Kidney (tissue), 13 donors: ENCODE measurements at regions not wholly inside any gene's neighbourhood (a gene's known extent, or its start where the extent isn't known, plus 50 kb on each side); places are given as distances from the start of the nearest gene placed in this dataset.

ENCODE experiments used
- DNase-seq, 5 donors: peaks; one replicate each; pipeline ENCODE4 v3.0.0-alpha.2; 2013 to 2020
- FAIRE-seq: peaks from 2 replicates; lab custom pipeline; 2012; peaks lifted over from hg19 to GRCh38; lab: Jason Lieb, UNC
- H3K27ac ChIP-seq, 2 donors: one replicate each; pipeline ENCODE4 v1.7.0; 2013; ENCODE audit warnings: low read depth in 2 of 2, low read length in 2 of 2, inconsistent platforms in 1 of 2
- H3K27me3 ChIP-seq: one replicate; pipeline ENCODE4 v1.7.1; 2013; ENCODE audit warnings: low read length, inconsistent platforms; ENCODE audit not compliant: control insufficient read depth, insufficient read depth
- H3K36me3 ChIP-seq, 3 donors: one replicate each; pipeline versions ENCODE4 v1.7.0 to v1.7.1; 2013; ENCODE audit warnings: low read length in 3 of 3, control low read depth in 1 of 3, inconsistent platforms in 1 of 3; ENCODE audit not compliant: insufficient read depth in 3 of 3, control insufficient read depth in 2 of 3
- H3K4me1 ChIP-seq, 3 donors: one replicate each; pipeline versions ENCODE4 v1.7.0 to v1.7.1; 2013; ENCODE audit warnings: low read length in 3 of 3, inconsistent platforms in 1 of 3, low read depth in 1 of 3; ENCODE audit not compliant: control insufficient read depth in 2 of 3, insufficient read depth in 2 of 3
- H3K4me3 ChIP-seq, 3 donors: one replicate each; pipeline versions ENCODE4 v1.7.0 to v1.8.1; 2013; ENCODE audit warnings: low read length in 3 of 3, control low read depth in 1 of 3, inconsistent platforms in 1 of 3
- H3K9ac ChIP-seq, 3 donors: one replicate each; pipeline versions ENCODE4 v1.7.0 to v1.7.1; 2013; ENCODE audit warnings: low read length in 3 of 3, control low read depth in 1 of 3, inconsistent platforms in 1 of 3
- H3K9me3 ChIP-seq, 3 donors: one replicate each; pipeline versions ENCODE4 v1.7.0 to v1.7.1; 2013; ENCODE audit warnings: low read length in 3 of 3, control low read depth in 1 of 3, inconsistent platforms in 1 of 3; ENCODE audit not compliant: control insufficient read depth in 2 of 3, insufficient read depth in 1 of 3
- intact Hi-C: fragments of 100-400 bp; cut with DNase I; formaldehyde crosslinking; loops from one replicate; pipeline ENCODE4 v1.11.1; 2022
- TF ChIP-seq, protein P1 (sequence below): IDR thresholded peaks from 3 replicates; pipeline ENCODE4 v1.5.1; 2012; ENCODE audit warnings: mild to moderate bottlenecking, moderate library complexity, borderline replicate concordance; ENCODE audit not compliant: insufficient read depth; ENCODE audit errors: extremely low read depth
- donor health status: control.
- donor health status: control.
- donor health status: control.
- donor health status: control.
- donor health status: control.
- donor health status: DM: yes; HTN: yes; CAD: no.
- donor health status: Normal renal cell carcinoma (clear cell type).

DNA sequence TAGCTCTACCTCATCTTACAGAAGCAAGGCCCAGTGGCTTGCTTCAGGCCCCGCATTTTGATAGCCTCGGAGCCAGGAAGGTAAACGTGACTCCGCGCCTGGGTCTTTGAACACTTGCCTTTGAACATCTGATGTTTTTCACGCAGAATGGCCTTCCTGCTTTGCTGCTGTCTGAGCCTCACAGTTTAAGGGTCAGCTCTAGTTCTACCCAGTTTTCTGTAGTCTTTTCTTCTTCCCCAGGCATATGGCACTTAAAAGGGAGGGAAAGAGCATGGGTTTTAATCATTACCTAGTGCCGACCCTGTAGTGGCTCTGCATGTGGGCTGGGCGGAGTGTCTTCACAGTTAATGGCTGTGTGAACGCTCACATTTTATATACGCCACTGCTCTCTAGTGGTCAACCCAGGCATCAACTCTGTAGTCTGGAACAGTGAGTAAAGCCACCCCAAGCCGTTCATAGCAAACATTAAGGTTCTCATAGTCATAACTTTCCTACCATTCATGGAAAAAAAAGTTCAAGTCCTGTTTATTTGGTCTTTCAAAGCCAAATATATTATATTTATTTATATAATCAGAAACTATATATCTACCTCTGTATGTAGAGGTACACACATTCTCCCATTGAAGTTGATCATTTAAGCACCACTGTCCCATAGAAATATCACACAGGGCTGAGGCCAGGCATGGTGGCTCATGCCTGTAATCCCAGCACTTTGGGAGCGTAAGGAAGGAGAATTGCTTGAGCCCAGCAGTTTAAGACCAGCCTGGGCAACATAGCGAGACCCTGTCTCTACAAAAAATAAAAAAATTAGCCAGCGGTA lies 78.1 kb downstream of the IER5 start:
- H3K9ac ChIP-seq = no peak overlapping the region
- no peaks in the 10 kb centered on the region for H3K27me3 ChIP-seq
- H3K4me1 ChIP-seq = peaks cover 0 to 2% (median 0%) of the 10 kb centered on the region in 3 donors
- DNase-seq = peak in 4 of 5 donors; percentile 77 to 93 (median 86)
- no peak overlapping the region for H3K27ac ChIP-seq
- H3K36me3 ChIP-seq = no peaks in the 10 kb centered on the region
- intact Hi-C loops = loop anchor here (10.0 kb wide), 1 partner anchor 282 kb away; no protein-coding TSS in a partner anchor
- TF ChIP-seq, protein P1, sequence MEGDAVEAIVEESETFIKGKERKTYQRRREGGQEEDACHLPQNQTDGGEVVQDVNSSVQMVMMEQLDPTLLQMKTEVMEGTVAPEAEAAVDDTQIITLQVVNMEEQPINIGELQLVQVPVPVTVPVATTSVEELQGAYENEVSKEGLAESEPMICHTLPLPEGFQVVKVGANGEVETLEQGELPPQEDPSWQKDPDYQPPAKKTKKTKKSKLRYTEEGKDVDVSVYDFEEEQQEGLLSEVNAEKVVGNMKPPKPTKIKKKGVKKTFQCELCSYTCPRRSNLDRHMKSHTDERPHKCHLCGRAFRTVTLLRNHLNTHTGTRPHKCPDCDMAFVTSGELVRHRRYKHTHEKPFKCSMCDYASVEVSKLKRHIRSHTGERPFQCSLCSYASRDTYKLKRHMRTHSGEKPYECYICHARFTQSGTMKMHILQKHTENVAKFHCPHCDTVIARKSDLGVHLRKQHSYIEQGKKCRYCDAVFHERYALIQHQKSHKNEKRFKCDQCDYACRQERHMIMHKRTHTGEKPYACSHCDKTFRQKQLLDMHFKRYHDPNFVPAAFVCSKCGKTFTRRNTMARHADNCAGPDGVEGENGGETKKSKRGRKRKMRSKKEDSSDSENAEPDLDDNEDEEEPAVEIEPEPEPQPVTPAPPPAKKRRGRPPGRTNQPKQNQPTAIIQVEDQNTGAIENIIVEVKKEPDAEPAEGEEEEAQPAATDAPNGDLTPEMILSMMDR = peak; percentile 84
- H3K9me3 ChIP-seq = peaks cover 0 to 9% (median 1%) of the 10 kb centered on the region in 3 donors
- peak; percentile 90 for FAIRE-seq
- peak overlapping the region in 1 of 3 donors; percentile 13 for H3K4me3 ChIP-seq

DNA sequence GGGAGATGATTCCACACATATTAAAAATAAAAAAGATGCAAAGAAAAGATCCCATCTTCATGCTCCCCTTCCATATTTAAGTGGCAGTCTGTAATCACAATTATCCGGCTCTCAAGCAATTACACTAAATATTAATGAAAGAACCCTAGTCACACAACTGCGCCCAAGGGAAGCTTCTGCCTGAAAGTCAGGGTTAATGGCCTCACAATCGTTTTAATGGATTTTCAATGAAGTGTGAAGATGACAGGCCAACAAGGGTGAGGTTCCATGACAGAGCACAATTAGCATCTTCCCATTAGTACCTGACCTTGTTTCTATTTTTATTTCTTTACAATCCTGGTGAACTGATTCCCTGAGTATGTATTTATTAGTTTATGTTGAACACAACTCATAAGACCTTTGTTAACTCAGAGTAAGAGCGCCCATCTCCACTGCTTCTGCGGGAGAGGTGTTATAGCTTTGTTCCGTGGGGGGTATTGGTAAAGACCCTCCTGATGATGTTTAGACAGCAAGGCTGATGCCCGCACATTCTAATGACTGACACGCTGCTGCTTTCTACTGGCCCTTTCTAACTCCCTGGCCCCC lies 80.9 kb downstream of the IER5 start:
- Histone ChIP-seq H3K4me1 (peaks cover 0 to 2% (median 0%) of the 10 kb centered on the region in 3 donors), H3K27ac (no peak overlapping the region), H3K36me3 (no peaks in the 10 kb centered on the region), H3K4me3 (no peak overlapping the region), H3K9me3 (peaks cover 0 to 5% (median 0%) of the 10 kb centered on the region in 3 donors), H3K9ac (no peak overlapping the region), H3K27me3 (no peaks in the 10 kb centered on the region)
- intact Hi-C loops = loop anchor here (10.0 kb wide), 1 partner anchor 285 kb away; no protein-coding TSS in a partner anchor
- TF ChIP-seq, protein P1 = no peak
- FAIRE-seq (no peak), DNase-seq (no peak)

DNA sequence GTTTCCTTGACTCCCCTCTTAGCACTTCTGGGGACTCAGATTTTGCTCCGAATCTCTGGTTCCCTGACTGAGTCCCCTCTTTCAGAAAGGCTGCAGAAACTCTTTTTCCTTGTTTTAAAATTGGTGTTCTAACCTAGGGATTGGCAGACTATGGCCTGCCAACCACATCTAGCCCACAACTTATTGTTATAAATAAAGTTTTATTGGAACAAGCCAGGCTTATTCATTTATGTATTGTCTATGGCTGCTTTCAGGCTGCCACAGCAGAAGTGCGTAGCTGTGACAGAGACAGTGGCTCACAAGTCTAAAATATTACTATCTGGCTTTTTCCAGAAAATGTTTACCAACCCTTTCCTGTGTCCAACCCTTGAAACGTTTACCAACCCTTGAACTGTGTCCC lies 81.7 kb downstream of the IER5 start:
- Histone ChIP-seq H3K4me1 (peaks cover 0 to 2% (median 0%) of the 10 kb centered on the region in 3 donors), H3K9ac (no peak overlapping the region), H3K9me3 (peaks cover 0 to 5% (median 0%) of the 10 kb centered on the region in 3 donors), H3K27me3 (no peaks in the 10 kb centered on the region), H3K36me3 (no peaks in the 10 kb centered on the region), H3K27ac (no peak overlapping the region), H3K4me3 (no peak overlapping the region)
- intact Hi-C loops = no loop called here
- TF ChIP-seq, protein P1 = no peak
- FAIRE-seq (no peak), DNase-seq (no peak)
